ENCODE measurements at regions not wholly inside any gene's neighbourhood (a gene's known extent, or its start where the extent isn't known, plus 50 kb on each side); places are given as distances from the start of the nearest gene placed in this dataset.

DNA sequence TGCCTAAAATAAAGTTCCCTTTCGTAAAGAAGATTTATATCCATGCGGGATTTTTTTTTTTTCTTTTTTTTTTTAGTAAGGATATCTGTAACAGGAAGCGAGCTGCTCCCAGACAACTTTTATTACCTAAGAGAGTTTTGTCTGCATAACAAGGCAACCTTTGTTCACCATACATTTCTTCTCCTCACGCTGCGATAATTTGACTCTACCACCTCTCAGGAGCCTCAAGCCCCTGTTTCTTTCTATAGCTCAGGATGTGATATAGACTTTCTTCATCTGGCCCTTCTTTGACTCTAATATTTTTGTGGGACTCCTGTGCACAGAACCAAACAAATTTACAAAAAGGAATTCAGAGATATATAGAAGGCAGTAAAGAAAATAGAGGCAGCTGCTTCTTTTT, 1053.7 kb upstream of the SPRY2 start:
- Histone ChIP-seq H3K4me3 (ENCODE audit: low read depth in 1 of 3, low read length in 3 of 3) (no peak overlapping the region), H3K4me1 (ENCODE audit: control insufficient read depth in 4 of 4, insufficient read depth in 4 of 4, low read length in 3 of 4) (no peaks in the 10 kb centered on the region), H3K36me3 (ENCODE audit: control insufficient read depth in 4 of 4, insufficient read depth in 3 of 4, low read depth in 1 of 4, low read length in 3 of 4) (no peaks in the 10 kb centered on the region), H3K27me3 (ENCODE audit: control insufficient read depth in 4 of 4, insufficient read depth in 4 of 4, low read length in 3 of 4) (no peaks in the 10 kb centered on the region), H3K27ac (ENCODE audit: low read depth in 1 of 2, low read length in 2 of 2) (no peak overlapping the region), H3K9ac (ENCODE audit: low read depth in 1 of 2, low read length in 2 of 2) (no peak overlapping the region), H3K9me3 (ENCODE audit: control insufficient read depth in 4 of 4, low read length in 3 of 4) (peaks cover 0 to 4% (median 0%) of the 10 kb centered on the region in 4 donors)
- DNase-seq (ENCODE audit: low spot score) = no peak
- 76% methylated on average over 5 of the region's 5 CpGs for WGBS
- no peak for TF ChIP-seq RXRA (IDR thresholded peaks at IDR 0.05)
- TF ChIP-seq, protein P1, sequence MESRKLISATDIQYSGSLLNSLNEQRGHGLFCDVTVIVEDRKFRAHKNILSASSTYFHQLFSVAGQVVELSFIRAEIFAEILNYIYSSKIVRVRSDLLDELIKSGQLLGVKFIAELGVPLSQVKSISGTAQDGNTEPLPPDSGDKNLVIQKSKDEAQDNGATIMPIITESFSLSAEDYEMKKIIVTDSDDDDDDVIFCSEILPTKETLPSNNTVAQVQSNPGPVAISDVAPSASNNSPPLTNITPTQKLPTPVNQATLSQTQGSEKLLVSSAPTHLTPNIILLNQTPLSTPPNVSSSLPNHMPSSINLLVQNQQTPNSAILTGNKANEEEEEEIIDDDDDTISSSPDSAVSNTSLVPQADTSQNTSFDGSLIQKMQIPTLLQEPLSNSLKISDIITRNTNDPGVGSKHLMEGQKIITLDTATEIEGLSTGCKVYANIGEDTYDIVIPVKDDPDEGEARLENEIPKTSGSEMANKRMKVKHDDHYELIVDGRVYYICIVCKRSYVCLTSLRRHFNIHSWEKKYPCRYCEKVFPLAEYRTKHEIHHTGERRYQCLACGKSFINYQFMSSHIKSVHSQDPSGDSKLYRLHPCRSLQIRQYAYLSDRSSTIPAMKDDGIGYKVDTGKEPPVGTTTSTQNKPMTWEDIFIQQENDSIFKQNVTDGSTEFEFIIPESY (IDR thresholded peaks at IDR 0.05) = no peak
- TF ChIP-seq JUND (IDR thresholded peaks at IDR 0.05) = no peak
- TF ChIP-seq, protein P2, sequence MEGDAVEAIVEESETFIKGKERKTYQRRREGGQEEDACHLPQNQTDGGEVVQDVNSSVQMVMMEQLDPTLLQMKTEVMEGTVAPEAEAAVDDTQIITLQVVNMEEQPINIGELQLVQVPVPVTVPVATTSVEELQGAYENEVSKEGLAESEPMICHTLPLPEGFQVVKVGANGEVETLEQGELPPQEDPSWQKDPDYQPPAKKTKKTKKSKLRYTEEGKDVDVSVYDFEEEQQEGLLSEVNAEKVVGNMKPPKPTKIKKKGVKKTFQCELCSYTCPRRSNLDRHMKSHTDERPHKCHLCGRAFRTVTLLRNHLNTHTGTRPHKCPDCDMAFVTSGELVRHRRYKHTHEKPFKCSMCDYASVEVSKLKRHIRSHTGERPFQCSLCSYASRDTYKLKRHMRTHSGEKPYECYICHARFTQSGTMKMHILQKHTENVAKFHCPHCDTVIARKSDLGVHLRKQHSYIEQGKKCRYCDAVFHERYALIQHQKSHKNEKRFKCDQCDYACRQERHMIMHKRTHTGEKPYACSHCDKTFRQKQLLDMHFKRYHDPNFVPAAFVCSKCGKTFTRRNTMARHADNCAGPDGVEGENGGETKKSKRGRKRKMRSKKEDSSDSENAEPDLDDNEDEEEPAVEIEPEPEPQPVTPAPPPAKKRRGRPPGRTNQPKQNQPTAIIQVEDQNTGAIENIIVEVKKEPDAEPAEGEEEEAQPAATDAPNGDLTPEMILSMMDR (IDR thresholded peaks at IDR 0.05; ENCODE audit: low read depth, low read length, missing input control) = no peak
- TF ChIP-seq, protein P3, sequence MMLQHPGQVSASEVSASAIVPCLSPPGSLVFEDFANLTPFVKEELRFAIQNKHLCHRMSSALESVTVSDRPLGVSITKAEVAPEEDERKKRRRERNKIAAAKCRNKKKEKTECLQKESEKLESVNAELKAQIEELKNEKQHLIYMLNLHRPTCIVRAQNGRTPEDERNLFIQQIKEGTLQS (IDR thresholded peaks at IDR 0.05) = no peak
- no peak for TF ChIP-seq GABPA (IDR thresholded peaks at IDR 0.05 in 1 of 2, conservative IDR thresholded peaks at IDR 0.05 in 1 of 2)
- TF ChIP-seq, protein P4, sequence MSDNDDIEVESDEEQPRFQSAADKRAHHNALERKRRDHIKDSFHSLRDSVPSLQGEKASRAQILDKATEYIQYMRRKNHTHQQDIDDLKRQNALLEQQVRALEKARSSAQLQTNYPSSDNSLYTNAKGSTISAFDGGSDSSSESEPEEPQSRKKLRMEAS (IDR thresholded peaks at IDR 0.05) = no peak
- no peak for TF ChIP-seq YY1 (IDR thresholded peaks at IDR 0.05)
- TF ChIP-seq RAD21 (IDR thresholded peaks at IDR 0.05) = no peak
- no peak for TF ChIP-seq HNF4G (IDR thresholded peaks at IDR 0.05)
- TF ChIP-seq HNF4A (conservative IDR thresholded peaks at IDR 0.05) = no peak
- no peak for TF ChIP-seq EGR1 (IDR thresholded peaks at IDR 0.05; ENCODE audit: low read depth in 2 of 2)

DNA sequence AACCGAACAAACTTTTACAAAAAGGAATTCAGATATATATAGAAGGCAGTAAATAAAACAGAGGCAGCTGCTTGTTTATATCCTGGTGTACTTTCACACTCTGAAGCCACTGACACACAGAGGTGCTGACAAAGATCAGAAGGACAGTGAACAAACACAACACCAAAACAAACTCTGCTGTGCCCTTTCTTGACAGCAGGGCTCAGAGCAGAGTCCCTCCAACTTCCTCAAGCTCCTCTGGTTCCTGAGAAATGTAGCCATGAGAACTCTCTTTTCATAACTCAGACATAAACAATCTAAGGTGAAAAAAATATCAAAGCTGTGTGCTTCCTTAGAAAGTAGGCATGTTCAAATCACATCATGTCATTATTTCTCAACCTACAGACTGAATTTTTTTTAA, 1052.8 kb upstream of the SPRY2 start:
- WGBS = 17% methylated on average over 1 of the region's 1 CpG
- Histone ChIP-seq H3K36me3 (ENCODE audit: control insufficient read depth in 4 of 4, insufficient read depth in 3 of 4, low read depth in 1 of 4, low read length in 3 of 4) (no peaks in the 10 kb centered on the region), H3K4me1 (ENCODE audit: control insufficient read depth in 4 of 4, insufficient read depth in 4 of 4, low read length in 3 of 4) (no peaks in the 10 kb centered on the region), H3K4me3 (ENCODE audit: low read depth in 1 of 3, low read length in 3 of 3) (no peak overlapping the region), H3K9ac (ENCODE audit: low read depth in 1 of 2, low read length in 2 of 2) (no peak overlapping the region), H3K9me3 (ENCODE audit: control insufficient read depth in 4 of 4, low read length in 3 of 4) (peaks cover 0 to 4% (median 0%) of the 10 kb centered on the region in 4 donors), H3K27me3 (ENCODE audit: control insufficient read depth in 4 of 4, insufficient read depth in 4 of 4, low read length in 3 of 4) (no peaks in the 10 kb centered on the region), H3K27ac (ENCODE audit: low read depth in 1 of 2, low read length in 2 of 2) (no peak overlapping the region)
- TF ChIP-seq GABPA (IDR thresholded peaks at IDR 0.05 in 1 of 2, conservative IDR thresholded peaks at IDR 0.05 in 1 of 2) = no peak
- TF ChIP-seq, protein P1 (IDR thresholded peaks at IDR 0.05) = no peak
- TF ChIP-seq, protein P5, sequence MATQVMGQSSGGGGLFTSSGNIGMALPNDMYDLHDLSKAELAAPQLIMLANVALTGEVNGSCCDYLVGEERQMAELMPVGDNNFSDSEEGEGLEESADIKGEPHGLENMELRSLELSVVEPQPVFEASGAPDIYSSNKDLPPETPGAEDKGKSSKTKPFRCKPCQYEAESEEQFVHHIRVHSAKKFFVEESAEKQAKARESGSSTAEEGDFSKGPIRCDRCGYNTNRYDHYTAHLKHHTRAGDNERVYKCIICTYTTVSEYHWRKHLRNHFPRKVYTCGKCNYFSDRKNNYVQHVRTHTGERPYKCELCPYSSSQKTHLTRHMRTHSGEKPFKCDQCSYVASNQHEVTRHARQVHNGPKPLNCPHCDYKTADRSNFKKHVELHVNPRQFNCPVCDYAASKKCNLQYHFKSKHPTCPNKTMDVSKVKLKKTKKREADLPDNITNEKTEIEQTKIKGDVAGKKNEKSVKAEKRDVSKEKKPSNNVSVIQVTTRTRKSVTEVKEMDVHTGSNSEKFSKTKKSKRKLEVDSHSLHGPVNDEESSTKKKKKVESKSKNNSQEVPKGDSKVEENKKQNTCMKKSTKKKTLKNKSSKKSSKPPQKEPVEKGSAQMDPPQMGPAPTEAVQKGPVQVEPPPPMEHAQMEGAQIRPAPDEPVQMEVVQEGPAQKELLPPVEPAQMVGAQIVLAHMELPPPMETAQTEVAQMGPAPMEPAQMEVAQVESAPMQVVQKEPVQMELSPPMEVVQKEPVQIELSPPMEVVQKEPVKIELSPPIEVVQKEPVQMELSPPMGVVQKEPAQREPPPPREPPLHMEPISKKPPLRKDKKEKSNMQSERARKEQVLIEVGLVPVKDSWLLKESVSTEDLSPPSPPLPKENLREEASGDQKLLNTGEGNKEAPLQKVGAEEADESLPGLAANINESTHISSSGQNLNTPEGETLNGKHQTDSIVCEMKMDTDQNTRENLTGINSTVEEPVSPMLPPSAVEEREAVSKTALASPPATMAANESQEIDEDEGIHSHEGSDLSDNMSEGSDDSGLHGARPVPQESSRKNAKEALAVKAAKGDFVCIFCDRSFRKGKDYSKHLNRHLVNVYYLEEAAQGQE (IDR thresholded peaks at IDR 0.05) = no peak
- TF ChIP-seq YY1 (IDR thresholded peaks at IDR 0.05) = no peak
- no peak for TF ChIP-seq EGR1 (IDR thresholded peaks at IDR 0.05; ENCODE audit: low read depth in 2 of 2)
- no peak for TF ChIP-seq RXRA (IDR thresholded peaks at IDR 0.05)
- no peak for TF ChIP-seq HNF4A (conservative IDR thresholded peaks at IDR 0.05)
- TF ChIP-seq FOXA1 (IDR thresholded peaks at IDR 0.05) = no peak
- TF ChIP-seq, protein P2 (IDR thresholded peaks at IDR 0.05; ENCODE audit: low read depth, low read length, missing input control) = no peak
- TF ChIP-seq FOXA2 (IDR thresholded peaks at IDR 0.05) = no peak
- TF ChIP-seq JUND (IDR thresholded peaks at IDR 0.05) = no peak
- DNase-seq (ENCODE audit: low spot score) = no peak
